HepG2 (cell line): ENCODE measurements at regions not wholly inside any gene's neighbourhood (a gene's known extent, or its start where the extent isn't known, plus 50 kb on each side); places are given as distances from the start of the nearest gene placed in this dataset.

ENCODE experiments used
- ATAC-seq: fragments of 200-7000 bp; cut with Tn5 transposase; 3 replicates; pipeline ENCODE4 v1.9.1; 2020; ENCODE audit warnings: mild to moderate bottlenecking, moderate library complexity
- BruUV-seq: library from RNA; stranded (reverse); fragments of 400-500 nt; replicated peaks from 2 replicates; lab custom pipeline; 2021; lab: Mats Ljungman, UMichigan
- CTCF ChIA-PET: fragments of 300-600 bp; formaldehyde crosslinking; extraction: SDS; loops from one replicate; lab custom pipeline; 2021; ENCODE audit warnings: low total read pairs, inconsistent platforms, low intra/inter-chr PET ratio; lab: Yijun Ruan, JAX
- POLR2A ChIA-PET: fragments of 350-600 bp; sonication (Branson Sonifier 250); formaldehyde crosslinking; loops from one replicate; lab custom pipeline; 2020; ENCODE audit warnings: antibody characterized with exemption, inconsistent platforms; lab: Yijun Ruan, JAX
- DNase-seq: peaks from one replicate; pipeline ENCODE4 v3.0.0-alpha.2; 2015; ENCODE audit warnings: low spot score
- FAIRE-seq: peaks from 3 replicates; lab custom pipeline; 2011; peaks lifted over from hg19 to GRCh38; lab: Jason Lieb, UNC
- H2AFZ ChIP-seq: one replicate; pipeline ENCODE4 v1.6.1; 2011; ENCODE audit warnings: low read length, inconsistent platforms
- H3K27ac ChIP-seq: fragments of 300-600 bp; 3 replicates; pipeline ENCODE4 v1.8.0; 2011; ENCODE audit warnings: mixed run types, mild to moderate bottlenecking, mixed read lengths, low read length, inconsistent platforms; ENCODE audit not compliant: insufficient read depth; ENCODE audit errors: extremely low read length
- H3K27me3 ChIP-seq, 2 experiments: fragments of 200-600 bp in 1 of 2; 2 replicates in 1 of 2; 3 replicates in 1 of 2; pipeline versions ENCODE4 v1.6.0 to v1.8.0; 2011; ENCODE audit warnings: low read length in 2 of 2, mild to moderate bottlenecking in 2 of 2, moderate library complexity in 2 of 2, inconsistent platforms in 1 of 2; ENCODE audit not compliant: insufficient read depth in 2 of 2, control insufficient read depth in 1 of 2
- H3K36me3 ChIP-seq, 2 experiments: fragments of 200-600 bp in 1 of 2; replicated peaks in 1 of 2; 2 replicates in 1 of 2; 3 replicates in 1 of 2; pipeline versions ENCODE4 v1.5.1 to v1.8.0; 2011; ENCODE audit warnings: low read length in 2 of 2, inconsistent platforms in 1 of 2; ENCODE audit not compliant: insufficient read depth in 2 of 2, control insufficient read depth in 1 of 2
- H3K4me1 ChIP-seq: 2 replicates; pipeline ENCODE4 v1.5.1; 2012; ENCODE audit warnings: low read length, inconsistent platforms; ENCODE audit not compliant: insufficient read depth
- H3K4me2 ChIP-seq: 2 replicates; pipeline ENCODE4 v1.6.0; 2011; ENCODE audit warnings: low read depth, low read length, inconsistent platforms
- H3K4me3 ChIP-seq, 3 experiments: fragments of 200-600 bp in 1 of 3; sonication (generic), shearing (Covaris generic) in 1 of 3; replicated peaks in 1 of 3; 2 replicates each; pipeline ENCODE4 v1.5.1; 2011 to 2016; ENCODE audit warnings: low read length in 3 of 3, inconsistent platforms in 2 of 3, low read depth in 2 of 3, mild to moderate bottlenecking in 2 of 3, control low read depth in 1 of 3, mixed read lengths in 1 of 3; ENCODE audit not compliant: insufficient read depth in 1 of 3
- H3K79me2 ChIP-seq: one replicate; pipeline ENCODE4 v1.6.1; 2011; ENCODE audit warnings: low read length, inconsistent platforms; ENCODE audit not compliant: insufficient read depth
- H3K9ac ChIP-seq: 2 replicates; pipeline ENCODE4 v1.6.0; 2011; ENCODE audit warnings: mild to moderate bottlenecking, low read depth, low read length, inconsistent platforms; ENCODE audit not compliant: insufficient read depth
- H3K9me3 ChIP-seq: 2 replicates; pipeline ENCODE4 v1.5.1; 2012; ENCODE audit warnings: mild to moderate bottlenecking, low read length
- H4K20me1 ChIP-seq: 2 replicates; pipeline ENCODE4 v1.6.0; 2011; ENCODE audit warnings: inconsistent platforms, mild to moderate bottlenecking, low read length, moderate library complexity; ENCODE audit not compliant: insufficient read depth
- CENPX ChIP-seq: sonication (generic); formaldehyde crosslinking; IDR thresholded peaks from 2 replicates; pipeline ENCODE4 v1.9.0; 2021; ENCODE audit warnings: mild to moderate bottlenecking, missing genetic modification reagents, moderate library complexity
- GABPB1 ChIP-seq: IDR thresholded peaks from 2 replicates; pipeline ENCODE4 v1.6.1; 2016; ENCODE audit warnings: mild to moderate bottlenecking, missing genetic modification reagents, moderate library complexity, missing compliant biosample characterization
- JUNB ChIP-seq: sonication (generic); formaldehyde crosslinking; IDR thresholded peaks from 2 replicates; pipeline ENCODE4 v1.8.0; 2022; ENCODE audit warnings: missing genetic modification reagents, mild to moderate bottlenecking, borderline replicate concordance
- LRRFIP1 ChIP-seq: sonication (generic); formaldehyde crosslinking; conservative IDR thresholded peaks from 2 replicates; pipeline ENCODE4 v1.4.0; 2020; ENCODE audit warnings: missing genetic modification reagents
- PATZ1 ChIP-seq: sonication (generic); formaldehyde crosslinking; IDR thresholded peaks from 2 replicates; pipeline ENCODE4 v1.4.0; 2020; ENCODE audit warnings: missing genetic modification reagents
- RAD51 ChIP-seq: fragments of 450-650 bp; IDR thresholded peaks from 2 replicates; pipeline ENCODE4 v1.6.1; 2016; ENCODE audit warnings: borderline replicate concordance
- SIN3B ChIP-seq: fragments of 150-350 bp; IDR thresholded peaks from 2 replicates; pipeline ENCODE4 v1.6.1; 2014; ENCODE audit warnings: low read length
- SNAPC2 ChIP-seq: sonication (generic); formaldehyde crosslinking; IDR thresholded peaks from 2 replicates; pipeline ENCODE4 v1.8.1; 2022; ENCODE audit warnings: mild to moderate bottlenecking, missing genetic modification reagents
- ZNF143 ChIP-seq: sonication (generic); formaldehyde crosslinking; IDR thresholded peaks from 2 replicates; pipeline ENCODE4 v1.4.0; 2020; ENCODE audit warnings: missing genetic modification reagents
- WGBS: methylation state at CpG from one replicate; pipeline ENCODE4 v1.1.6; 2017; ENCODE audit warnings: low lambda C conversion rate; 5-methylcytosine and 5-hydroxymethylcytosine counted together
- in situ Hi-C: cut with HindIII; loops from 2 replicates; pipeline ENCODE4 v1.10.0; 2017; ENCODE audit warnings: low pct_unique_long_range_greater_than_20kb; ENCODE audit not compliant: extremely low pct_ligation_motif_present
- intact Hi-C: fragments of 100-400 bp; cut with micrococcal nuclease; formaldehyde crosslinking; loops from one replicate; pipeline ENCODE4 v1.10.0; 2022; ENCODE audit not compliant: unreplicated experiment

GRCh38 chr1:5645135-5645399 lies 347.2 kb downstream of the NPHP4 start:
- Histone ChIP-seq H4K20me1 (no peaks in the 10 kb centered on the region), H3K9ac (no peak overlapping the region), H2AFZ (no peak overlapping the region), H3K4me2 (no peak overlapping the region), H3K27me3 (peaks cover 0 to 40% of the 10 kb centered on the region in 2 experiments; a peak in 3 of 5 replicates), H3K36me3 (no peaks in the 10 kb centered on the region), H3K4me3 (no peak overlapping the region)
- no TSS peak for BruUV-seq
- WGBS = 3% methylated on average over 5 of the region's 5 CpGs
- POLR2A ChIA-PET = no interaction called here
- no peak for FAIRE-seq
- ATAC-seq = no peak
- no peak for TF ChIP-seq GABPB1 (CRISPR knock-in tag)
- no peak for TF ChIP-seq CENPX (CRISPR knock-in tag)
- no peak for TF ChIP-seq PATZ1 (CRISPR knock-in tag)
- no peak for TF ChIP-seq ZNF143 (CRISPR knock-in tag)
- no peak for TF ChIP-seq RAD51
- no peak for TF ChIP-seq JUNB (CRISPR knock-in tag)
- TF ChIP-seq SNAPC2 (CRISPR knock-in tag) = no peak
- no peak for TF ChIP-seq SIN3B
- no peak for TF ChIP-seq LRRFIP1
- TF ChIP-seq, all 625 proteins: peak for 0
- Histone ChIP-seq H3K4me1 (peaks cover 26% of the 10 kb centered on the region), H3K79me2 (no peaks in the 10 kb centered on the region), H3K27ac (no peak overlapping the region), H3K9me3 (no peaks in the 10 kb centered on the region)
- intact Hi-C loops (no loop called here), in situ Hi-C loops (no loop called here)
- no peak for DNase-seq
- CTCF ChIA-PET = no interaction called here
